Activated CD8-positive, alpha-beta T cell treated with anti-CD3 and anti-CD28 coated beads, Interleukin-2, amount 10 ng/mL, durations not matched to agents 7 days and 5 days (primary cell): ENCODE measurements at regions not wholly inside any gene's neighbourhood (a gene's known extent, or its start where the extent isn't known, plus 50 kb on each side); places are given as distances from the start of the nearest gene placed in this dataset.
A peak's percentile ranks its signal among the peaks of the same experiment; 100 is the strongest.
"Not testable (repeated sequence)": the region's sequence is repeated elsewhere in the genome, so short reads cannot be mapped to it uniquely, and the experiment has no call there.

Experiments
- ATAC-seq: fragments of 150-1000 bp; cut with Tn5 transposase; one replicate; pipeline ENCODE4 v1.10.0; 2021; ENCODE audit warnings: moderate library complexity
- CTCF ChIA-PET: fragments of 350-600 bp; sonication (Branson Sonifier 250); formaldehyde crosslinking; loops from one replicate; lab custom pipeline; 2021; ENCODE audit warnings: antibody characterized with exemption; lab: Charles Lee
- POLR2A ChIA-PET: fragments of 350-600 bp; sonication (Branson Sonifier 250); formaldehyde crosslinking; loops from one replicate; lab custom pipeline; 2021; ENCODE audit warnings: antibody characterized with exemption; lab: Charles Lee
- DNase-seq: peaks from one replicate; pipeline ENCODE4 v3.0.0-alpha.2; 2020
- H3K27ac Mint-ChIP-seq: one replicate; pipeline ENCODE4 v1.8.0; 2021; ENCODE audit warnings: mild to moderate bottlenecking, mixed read lengths
- H3K27me3 Mint-ChIP-seq: one replicate; pipeline ENCODE4 v1.8.0; 2021; ENCODE audit warnings: low read depth, mixed read lengths
- H3K36me3 Mint-ChIP-seq: one replicate; pipeline ENCODE4 v1.8.0; 2021; ENCODE audit warnings: low read depth, mixed read lengths
- H3K4me1 Mint-ChIP-seq: one replicate; pipeline ENCODE4 v1.8.0; 2021; ENCODE audit warnings: low read depth, mixed read lengths
- H3K4me3 Mint-ChIP-seq: one replicate; pipeline ENCODE4 v1.8.0; 2021; ENCODE audit warnings: mild to moderate bottlenecking, mixed read lengths
- H3K9me3 Mint-ChIP-seq: one replicate; pipeline ENCODE4 v1.8.0; 2022; ENCODE audit warnings: mixed read lengths; ENCODE audit not compliant: insufficient read depth

DNA sequence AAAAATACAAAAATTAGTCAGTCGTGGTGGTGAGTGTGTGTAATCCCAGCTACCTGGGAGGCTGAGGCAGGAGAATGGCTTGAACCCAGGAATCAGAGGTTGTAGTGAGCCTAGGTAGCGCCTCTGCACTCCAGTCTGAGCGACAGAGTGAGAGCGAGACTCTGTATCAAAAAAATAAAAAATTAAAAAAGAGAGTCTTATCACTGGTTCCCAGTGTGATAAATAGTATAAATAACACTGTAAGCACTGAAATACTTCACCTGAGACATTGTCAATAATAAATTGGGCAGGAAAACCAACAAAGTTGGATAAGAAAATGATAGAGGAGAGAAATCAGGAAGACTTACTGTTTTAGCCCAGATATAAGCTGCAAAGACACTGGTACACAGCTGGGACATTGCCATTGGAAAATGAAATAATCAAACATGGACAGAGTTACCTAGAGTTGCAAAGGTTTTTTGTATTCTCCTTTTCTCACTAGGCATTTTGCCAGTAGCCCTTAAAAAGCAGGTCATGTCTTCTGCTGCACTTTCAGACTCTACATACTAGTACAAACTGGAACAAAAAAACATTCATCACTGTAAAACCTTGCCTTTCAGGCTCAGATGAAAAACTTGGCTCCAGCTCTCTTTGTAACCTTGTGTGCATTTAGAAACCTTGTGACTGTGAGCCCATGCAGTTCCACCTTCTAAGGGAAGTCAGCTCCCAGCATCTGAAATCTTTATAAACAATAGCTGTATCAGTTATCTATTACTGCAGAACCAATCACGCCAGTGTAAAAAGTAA, 55.0 kb upstream of the PPP1R2C start:
- ATAC-seq = no peak
- Mint-ChIP-seq H3K36me3 (peaks cover 4% of the 10 kb centered on the region), H3K4me3 (no peak overlapping the region), H3K27me3 (no peaks in the 10 kb centered on the region), H3K9me3 (no peaks in the 10 kb centered on the region), H3K4me1 (peaks cover 8% of the 10 kb centered on the region), H3K27ac (no peak overlapping the region)
- no peak for DNase-seq
- CTCF ChIA-PET = no interaction called here
- POLR2A ChIA-PET = no interaction called here

- H3K4me3 Mint-ChIP-seq, H3K36me3 Mint-ChIP-seq, ATAC-seq, H3K9me3 Mint-ChIP-seq, H3K27ac Mint-ChIP-seq, H3K27me3 Mint-ChIP-seq, DNase-seq, CTCF ChIA-PET, POLR2A ChIA-PET, H3K4me1 Mint-ChIP-seq: not testable (repeated sequence)
These were observed 55.6 kb upstream of the PPP1R2C start for GRCh38 chrX:42833550-42833940.

- ATAC-seq = no peak
- no peak for DNase-seq
- Mint-ChIP-seq H3K36me3 (no peaks in the 10 kb centered on the region), H3K4me3 (no peak overlapping the region), H3K27me3 (no peaks in the 10 kb centered on the region), H3K9me3 (no peaks in the 10 kb centered on the region), H3K4me1 (peaks cover 9% of the 10 kb centered on the region), H3K27ac (no peak overlapping the region)
- POLR2A ChIA-PET = no interaction called here
- CTCF ChIA-PET = no interaction called here
These were observed 59.3 kb upstream of the PPP1R2C start for GRCh38 chrX:42837101-42837726.

GRCh38 chrX:42837747-42838146, 59.8 kb upstream of the PPP1R2C start:
- CTCF ChIA-PET = no interaction called here
- ATAC-seq (no peak), DNase-seq (no peak)
- no peaks in the 10 kb centered on the region for H3K36me3 Mint-ChIP-seq
- POLR2A ChIA-PET = no interaction called here
- H3K27ac Mint-ChIP-seq = no peak overlapping the region
- H3K9me3 Mint-ChIP-seq = no peaks in the 10 kb centered on the region
- peaks cover 9% of the 10 kb centered on the region for H3K4me1 Mint-ChIP-seq
- no peak overlapping the region for H3K4me3 Mint-ChIP-seq
- no peaks in the 10 kb centered on the region for H3K27me3 Mint-ChIP-seq

GRCh38 chrX:42839632-42840031, 61.7 kb upstream of the PPP1R2C start:
- H3K4me1 Mint-ChIP-seq = peaks cover 9% of the 10 kb centered on the region
- CTCF ChIA-PET = interaction anchor here (1.0 kb wide), 1 partner anchor 10 kb away, joined by 3 read pairs; no protein-coding TSS in a partner anchor
- ATAC-seq (no peak), DNase-seq (no peak)
- no peak overlapping the region for H3K4me3 Mint-ChIP-seq
- no peaks in the 10 kb centered on the region for H3K36me3 Mint-ChIP-seq
- no peaks in the 10 kb centered on the region for H3K9me3 Mint-ChIP-seq
- POLR2A ChIA-PET = no interaction called here
- no peak overlapping the region for H3K27ac Mint-ChIP-seq
- no peaks in the 10 kb centered on the region for H3K27me3 Mint-ChIP-seq

DNA sequence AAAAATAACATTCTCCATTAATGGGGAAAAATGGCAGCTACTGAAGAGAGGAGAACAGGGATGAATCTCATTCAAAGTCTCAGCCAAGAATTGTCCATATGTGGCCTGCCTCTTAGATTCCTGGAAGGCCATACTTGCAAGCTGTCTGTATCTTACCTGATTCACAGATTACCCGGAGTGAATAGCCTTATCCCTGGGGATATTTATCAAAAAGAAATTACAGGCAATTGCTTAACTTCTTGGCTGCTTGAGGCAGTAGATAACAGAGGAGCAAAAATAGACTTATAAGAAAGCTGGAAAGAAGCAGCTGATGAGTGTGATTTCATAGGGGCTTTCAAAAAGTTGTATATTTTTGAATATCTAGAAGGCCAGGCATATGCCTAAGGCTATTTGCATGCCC, 68.8 kb upstream of the PPP1R2C start:
- H3K4me1 Mint-ChIP-seq = no peaks in the 10 kb centered on the region
- ATAC-seq (no peak), DNase-seq (no peak)
- H3K9me3 Mint-ChIP-seq = peaks cover 13% of the 10 kb centered on the region
- H3K27ac Mint-ChIP-seq = no peak overlapping the region
- no peaks in the 10 kb centered on the region for H3K27me3 Mint-ChIP-seq
- H3K4me3 Mint-ChIP-seq = no peak overlapping the region
- peaks cover 5% of the 10 kb centered on the region for H3K36me3 Mint-ChIP-seq
- ChIA-PET CTCF (no interaction called here), POLR2A (interaction anchor here (0.6 kb wide), 1 partner anchor 234 kb away, joined by 3 read pairs; no protein-coding TSS in a partner anchor)

- peaks cover 4% of the 10 kb centered on the region for H3K4me1 Mint-ChIP-seq
- ATAC-seq = no peak
- no peak for DNase-seq
- H3K9me3 Mint-ChIP-seq = no peaks in the 10 kb centered on the region
- no peak overlapping the region for H3K27ac Mint-ChIP-seq
- no peak overlapping the region for H3K4me3 Mint-ChIP-seq
- H3K27me3 Mint-ChIP-seq = no peaks in the 10 kb centered on the region
- H3K36me3 Mint-ChIP-seq = no peaks in the 10 kb centered on the region
- ChIA-PET POLR2A (no interaction called here), CTCF (no interaction called here)
These were observed 77.3 kb upstream of the PPP1R2C start for GRCh38 chrX:42855259-42855658.

GRCh38 chrX:42857766-42858165, 79.8 kb upstream of the PPP1R2C start:
- CTCF ChIA-PET = no interaction called here
- no peak overlapping the region for H3K27ac Mint-ChIP-seq
- no peak overlapping the region for H3K4me3 Mint-ChIP-seq
- no peaks in the 10 kb centered on the region for H3K9me3 Mint-ChIP-seq
- ATAC-seq = no peak
- DNase-seq = no peak
- H3K36me3 Mint-ChIP-seq = no peaks in the 10 kb centered on the region
- peaks cover 4% of the 10 kb centered on the region for H3K4me1 Mint-ChIP-seq
- no peaks in the 10 kb centered on the region for H3K27me3 Mint-ChIP-seq
- POLR2A ChIA-PET = no interaction called here

DNA sequence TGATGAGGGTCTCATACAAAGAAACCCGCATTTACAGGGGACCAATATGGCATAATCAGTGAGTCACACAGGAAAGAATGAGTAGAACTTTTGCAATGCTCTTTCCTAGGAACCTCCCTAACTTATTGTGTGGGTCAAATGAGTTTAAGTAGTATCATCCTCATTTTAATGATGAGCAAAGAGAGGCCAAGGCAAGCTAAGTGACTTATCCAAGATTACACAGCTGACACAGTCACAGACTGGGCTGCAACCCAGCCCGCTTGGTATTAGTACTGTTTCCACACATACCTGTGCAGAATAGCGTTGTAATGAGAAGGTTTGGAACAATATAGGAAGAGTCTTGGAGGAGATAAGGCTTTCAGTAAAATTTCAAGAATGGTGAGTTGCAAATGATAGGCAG, 91.0 kb upstream of the PPP1R2C start:
- no peak for ATAC-seq
- Mint-ChIP-seq H3K4me1 (peaks cover 19% of the 10 kb centered on the region), H3K27me3 (no peaks in the 10 kb centered on the region), H3K36me3 (peaks cover 5% of the 10 kb centered on the region), H3K4me3 (no peak overlapping the region), H3K27ac (no peak overlapping the region), H3K9me3 (no peaks in the 10 kb centered on the region)
- DNase-seq = no peak
- POLR2A ChIA-PET = no interaction called here
- CTCF ChIA-PET = no interaction called here

DNA sequence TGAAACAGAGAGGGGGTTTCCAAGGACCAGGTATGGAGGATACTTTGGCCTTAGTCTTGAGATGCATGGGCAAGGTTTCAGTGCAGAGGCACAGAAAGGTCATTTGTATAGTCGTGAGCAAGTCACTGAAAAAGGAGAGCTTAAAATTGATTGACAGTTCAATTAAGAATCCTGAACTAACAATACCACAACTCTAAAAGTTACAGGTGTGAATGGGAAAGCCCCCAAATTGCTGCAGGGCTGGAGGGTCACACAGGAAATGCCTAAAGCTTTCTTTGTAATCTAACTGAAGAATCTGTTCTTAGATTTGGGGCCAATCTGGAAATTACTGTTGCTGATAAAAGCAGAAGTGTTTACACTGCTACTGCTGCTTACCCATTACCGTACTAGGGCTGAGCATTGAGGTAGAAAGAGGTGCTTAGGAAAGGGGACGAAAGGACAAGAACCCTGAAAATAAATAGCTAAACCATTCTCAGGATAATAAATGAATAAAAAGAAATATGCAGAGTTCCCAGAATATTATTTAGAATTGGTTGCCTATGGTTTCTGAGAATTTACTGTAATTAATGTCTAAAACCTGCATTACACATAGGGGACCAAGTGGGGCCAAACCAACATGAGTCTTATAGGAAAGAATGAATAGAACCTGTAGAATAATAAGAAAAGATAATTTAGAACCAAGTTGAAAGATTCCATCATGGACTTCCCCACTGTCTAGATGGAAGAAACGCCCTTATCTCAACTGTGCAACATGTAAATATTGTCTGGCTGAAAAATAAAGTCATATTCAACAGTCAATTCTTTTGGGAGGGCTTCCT, 91.9 kb upstream of the PPP1R2C start:
- no peaks in the 10 kb centered on the region for H3K9me3 Mint-ChIP-seq
- no peak overlapping the region for H3K27ac Mint-ChIP-seq
- no peaks in the 10 kb centered on the region for H3K27me3 Mint-ChIP-seq
- no peak for ATAC-seq
- DNase-seq = no peak
- CTCF ChIA-PET = no interaction called here
- peaks cover 17% of the 10 kb centered on the region for H3K4me1 Mint-ChIP-seq
- no peak overlapping the region for H3K4me3 Mint-ChIP-seq
- peaks cover 5% of the 10 kb centered on the region for H3K36me3 Mint-ChIP-seq
- POLR2A ChIA-PET = no interaction called here

DNA sequence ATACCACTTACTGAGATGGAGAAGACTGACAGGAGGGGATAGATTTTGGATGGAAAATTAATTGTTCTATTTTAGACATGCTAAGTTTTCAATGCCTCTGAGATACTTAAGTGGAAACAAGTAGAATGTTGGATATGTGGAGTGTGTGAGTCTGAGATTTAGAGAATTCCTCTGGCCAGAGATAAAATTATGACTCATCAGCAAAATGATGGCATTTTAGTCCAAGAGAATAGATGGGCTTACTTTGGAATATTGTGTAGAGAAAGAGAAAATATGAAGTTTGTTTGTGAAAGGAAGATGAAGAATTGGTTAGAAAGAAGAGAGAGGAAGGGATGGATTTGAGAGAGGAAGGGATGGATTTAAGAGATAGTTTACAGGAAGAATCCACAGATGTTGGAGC, 108.6 kb upstream of the PPP1R2C start:
- ChIA-PET POLR2A (no interaction called here), CTCF (no interaction called here)
- H3K27ac Mint-ChIP-seq = no peak overlapping the region
- no peaks in the 10 kb centered on the region for H3K27me3 Mint-ChIP-seq
- ATAC-seq (no peak), DNase-seq (no peak)
- H3K36me3 Mint-ChIP-seq = peaks cover 4% of the 10 kb centered on the region
- H3K4me3 Mint-ChIP-seq = no peak overlapping the region
- H3K4me1 Mint-ChIP-seq = no peaks in the 10 kb centered on the region
- no peaks in the 10 kb centered on the region for H3K9me3 Mint-ChIP-seq

- H3K36me3 Mint-ChIP-seq = peaks cover 5% of the 10 kb centered on the region
- H3K4me3 Mint-ChIP-seq = no peak overlapping the region
- POLR2A ChIA-PET = no interaction called here
- H3K27ac Mint-ChIP-seq = peak overlapping the region; percentile 32
- no peaks in the 10 kb centered on the region for H3K27me3 Mint-ChIP-seq
- CTCF ChIA-PET = interaction anchor here (0.6 kb wide), 1 partner anchor 14 kb away, joined by 3 read pairs; no protein-coding TSS in a partner anchor
- H3K9me3 Mint-ChIP-seq = no peaks in the 10 kb centered on the region
- ATAC-seq = no peak
- no peaks in the 10 kb centered on the region for H3K4me1 Mint-ChIP-seq
- DNase-seq = no peak
These were observed 123.0 kb upstream of the PPP1R2C start for GRCh38 chrX:42900947-42901346.
